Midbrain (tissue), 1 donor: ENCODE measurements at regions not wholly inside any gene's neighbourhood (a gene's known extent, or its start where the extent isn't known, plus 50 kb on each side); places are given as distances from the start of the nearest gene placed in this dataset.

Experiments
- DNase-seq: peaks from one replicate; lab custom pipeline; 2025; lab: John Stamatoyannopoulos, UW

GRCh38 chr5:2129568-2130272 lies 247.0 kb upstream of the IRX4 start:
- no peak for DNase-seq

DNA sequence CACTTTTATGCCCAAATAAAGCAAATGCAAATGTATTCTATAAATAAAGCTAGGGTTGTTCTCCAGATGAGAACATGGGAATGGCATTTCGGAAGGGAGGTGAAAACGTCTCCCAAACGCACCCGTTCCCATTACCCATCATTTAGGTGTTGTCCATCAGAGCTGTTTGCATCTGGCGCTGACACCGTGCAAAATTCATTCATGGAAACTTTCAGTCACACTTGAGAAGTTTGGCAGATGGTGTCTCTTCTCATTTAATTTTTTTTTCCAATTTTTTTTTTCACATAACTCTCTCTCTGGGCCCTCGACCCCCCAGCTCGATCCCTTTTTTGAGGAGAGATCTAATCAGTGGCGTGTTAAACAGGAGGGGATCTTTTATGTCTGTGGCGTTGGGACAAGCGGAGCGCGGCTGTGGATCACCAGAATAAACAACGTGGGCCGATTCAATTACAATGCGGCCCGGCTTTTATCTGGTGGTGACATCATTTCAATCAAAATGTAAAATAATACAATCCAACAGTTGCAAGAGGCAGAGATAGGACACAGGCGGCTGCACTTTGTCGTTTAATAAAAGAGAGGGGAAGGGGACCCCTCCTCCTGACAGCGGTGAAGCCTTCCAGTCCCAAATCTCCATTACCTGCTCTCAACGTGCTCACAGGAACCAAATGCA lies 246.1 kb upstream of the IRX4 start:
- DNase-seq, result no peak

DNA sequence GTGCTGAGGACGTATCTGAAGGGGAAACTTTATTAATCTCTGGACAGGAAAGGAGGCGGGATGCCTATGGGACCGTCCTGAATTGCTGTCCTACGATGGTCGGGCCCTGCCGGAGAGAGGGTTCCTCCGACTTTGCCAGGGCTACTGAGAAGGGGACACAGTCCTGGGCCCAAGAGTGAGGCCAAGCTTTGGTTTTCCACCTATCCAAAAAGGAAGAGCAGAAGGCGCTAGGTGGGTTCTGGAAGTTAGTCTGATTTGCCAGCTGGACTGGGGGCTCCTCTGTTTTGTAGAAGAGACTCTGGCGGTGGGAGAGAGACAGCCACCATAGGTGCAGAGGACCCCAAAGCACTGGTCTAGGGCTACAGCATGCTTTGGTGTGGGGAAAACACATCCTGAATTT lies 243.8 kb upstream of the IRX4 start:
- no peak for DNase-seq

DNA sequence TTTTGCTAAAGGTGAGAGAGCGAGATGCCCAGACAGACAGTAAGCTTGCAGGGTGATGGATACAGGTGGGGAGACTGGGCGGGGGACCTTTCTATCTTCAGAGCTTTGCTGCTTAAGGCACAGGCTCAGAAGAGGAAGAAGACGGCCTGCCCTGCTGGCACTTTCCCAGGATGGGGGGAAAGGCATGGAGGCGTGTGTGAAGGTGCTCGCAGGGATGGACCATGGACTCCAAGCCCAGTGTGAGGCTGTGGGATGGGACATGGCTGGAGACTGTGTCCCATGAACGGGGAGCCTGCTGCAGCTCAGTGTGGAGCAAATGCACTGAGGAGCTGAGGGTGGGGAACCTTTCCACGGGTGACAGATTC lies 243.2 kb upstream of the IRX4 start:
- no peak for DNase-seq

GRCh38 chr5:2125171-2125900 lies 242.6 kb upstream of the IRX4 start:
- no peak for DNase-seq

- no peak for DNase-seq
These were observed 241.9 kb upstream of the IRX4 start for GRCh38 chr5:2124434-2125170.

- no peak for DNase-seq
These were observed 241.1 kb upstream of the IRX4 start for GRCh38 chr5:2123874-2124273.

DNA sequence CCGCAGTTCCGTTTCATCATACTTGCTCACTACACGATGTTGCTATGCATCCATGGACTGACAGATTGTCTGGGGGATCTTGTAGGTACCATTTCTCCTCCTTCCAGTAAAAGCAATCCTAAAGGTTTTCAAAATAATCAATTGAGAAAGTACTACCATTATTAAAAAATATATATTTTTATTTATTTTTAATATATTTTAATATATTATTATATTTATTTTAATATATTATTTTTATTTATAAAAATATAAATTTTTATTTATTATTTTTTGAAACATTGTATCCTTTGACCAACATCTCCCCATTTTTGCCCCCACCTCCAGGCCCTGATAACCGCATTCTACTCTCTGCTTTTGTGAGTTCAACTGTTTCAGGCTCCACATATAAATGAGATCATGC lies 237.6 kb upstream of the IRX4 start:
- DNase-seq, result no peak

- no peak for DNase-seq
These were observed 236.8 kb upstream of the IRX4 start for GRCh38 chr5:2119573-2119972.

- DNase-seq, result no peak
These were observed 230.8 kb upstream of the IRX4 start for GRCh38 chr5:2113348-2114131.

- DNase-seq, result no peak
These were observed 229.7 kb upstream of the IRX4 start for GRCh38 chr5:2112173-2113025.

- DNase-seq, result no peak
These were observed 228.9 kb upstream of the IRX4 start for GRCh38 chr5:2111569-2112105.

DNA sequence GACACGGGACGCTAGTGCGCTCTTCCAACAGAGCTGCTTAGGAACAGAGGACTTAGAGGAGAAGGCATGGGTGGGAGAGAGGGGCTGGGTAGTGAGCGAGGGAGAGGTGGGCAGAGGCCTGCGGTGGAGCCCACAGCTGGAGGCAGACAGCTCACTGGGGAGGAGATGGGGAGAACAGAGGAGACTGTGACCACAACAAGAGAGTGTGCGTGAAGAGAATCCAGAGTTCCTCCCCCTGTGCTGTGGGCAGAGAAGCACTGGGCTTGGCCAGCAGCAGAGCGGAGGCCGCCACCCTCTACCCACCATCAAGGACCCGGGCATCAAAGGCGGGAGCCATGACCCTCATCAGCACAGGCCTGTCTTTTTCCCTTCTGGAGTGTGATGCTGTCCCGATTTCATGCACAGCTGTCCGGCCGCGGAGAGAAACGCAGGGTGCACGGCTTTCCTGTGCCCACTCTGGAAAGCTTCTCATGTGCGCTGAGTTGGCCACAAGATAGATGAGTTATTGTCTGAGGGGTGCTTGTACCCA lies 228.3 kb upstream of the IRX4 start:
- DNase-seq, result no peak

- no peak for DNase-seq
These were observed 227.6 kb upstream of the IRX4 start for GRCh38 chr5:2110137-2110933.

DNA sequence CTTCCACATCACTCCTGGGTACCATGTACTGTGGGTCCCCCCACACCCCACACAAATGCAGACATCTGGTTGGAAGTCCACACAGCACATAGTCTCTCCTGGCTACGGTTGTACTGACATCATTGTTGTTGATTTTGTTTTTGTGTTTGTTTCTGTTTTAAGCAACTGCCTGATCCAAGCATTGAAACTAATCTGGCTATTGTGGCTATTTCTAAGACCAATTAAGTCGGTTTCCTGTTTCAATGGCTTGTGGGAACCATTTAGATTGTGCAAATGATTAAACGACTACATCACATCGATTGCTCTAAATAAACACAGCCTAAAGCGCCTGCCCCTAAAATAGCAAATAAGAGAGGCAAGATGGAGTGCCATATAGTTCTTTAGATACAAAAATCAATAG lies 226.8 kb upstream of the IRX4 start:
- DNase-seq, result no peak

DNA sequence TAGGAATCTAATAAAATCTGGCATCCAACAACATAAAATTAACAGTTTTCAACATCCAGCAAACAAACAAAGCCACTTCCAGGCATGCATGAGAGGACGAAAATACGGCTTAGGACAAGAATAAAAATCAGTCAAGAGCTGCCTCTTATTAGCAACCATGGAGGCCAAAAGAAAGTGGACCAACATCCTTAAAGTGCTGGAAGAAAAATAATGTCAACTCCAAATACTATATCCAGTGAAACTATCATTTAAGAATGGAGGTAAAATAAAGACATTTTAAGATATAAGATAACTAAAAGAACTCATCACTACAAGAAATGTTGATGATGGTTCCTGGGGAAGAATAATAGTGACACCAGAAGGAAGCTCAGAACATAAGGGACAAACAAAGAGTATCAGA lies 224.0 kb upstream of the IRX4 start:
- no peak for DNase-seq

GRCh38 chr5:2105141-2105540 lies 222.4 kb upstream of the IRX4 start:
- DNase-seq, result no peak

GRCh38 chr5:2103940-2104339 lies 221.2 kb upstream of the IRX4 start:
- no peak for DNase-seq
